Endothelial cell of umbilical vein (primary cell): ENCODE measurements at regions not wholly inside any gene's neighbourhood (a gene's known extent, or its start where the extent isn't known, plus 50 kb on each side); places are given as distances from the start of the nearest gene placed in this dataset.

Experiments used
- BruUV-seq: library from RNA; stranded (reverse); fragments of 400-500 nt; replicated peaks from 2 replicates; lab custom pipeline; 2021; lab: Mats Ljungman, UMichigan
- CTCF ChIA-PET: fragments of 300-600, 350-600 bp; sonication (Branson Sonifier 250); formaldehyde crosslinking; loops from one replicate; lab custom pipeline; 2021; ENCODE audit warnings: antibody characterized with exemption, inconsistent platforms; lab: Charles Lee
- POLR2A ChIA-PET: fragments of 300-600, 350-600 bp; sonication (Branson Sonifier 250); formaldehyde crosslinking; loops from one replicate; lab custom pipeline; 2021; ENCODE audit warnings: antibody characterized with exemption, inconsistent platforms; lab: Charles Lee
- DNase-seq: peaks from one replicate; pipeline ENCODE4 v3.0.0-alpha.2; 2011; ENCODE audit warnings: low read depth, low spot score
- FAIRE-seq: peaks from 2 replicates; lab custom pipeline; 2011; peaks lifted over from hg19 to GRCh38; lab: Jason Lieb, UNC
- H2AFZ ChIP-seq: 2 replicates; pipeline ENCODE4 v1.6.0; 2012; ENCODE audit warnings: low read depth, low read length, control low read depth, inconsistent platforms
- H3K27ac ChIP-seq: 2 replicates; pipeline ENCODE4 v1.5.1; 2011; ENCODE audit warnings: low read depth, mild to moderate bottlenecking, control low read depth, low read length, moderate library complexity; ENCODE audit not compliant: insufficient read depth
- H3K27me3 ChIP-seq, 2 experiments: 2 replicates each; pipeline versions ENCODE4 v1.6.0 to v1.6.1; 2011; ENCODE audit warnings: low read length in 2 of 2, mixed read lengths in 1 of 2; ENCODE audit not compliant: control insufficient read depth in 2 of 2, insufficient read depth in 2 of 2
- H3K36me3 ChIP-seq, 2 experiments: 2 replicates in 1 of 2; 3 replicates in 1 of 2; pipeline ENCODE4 v1.5.1; 2011; ENCODE audit warnings: low read length in 2 of 2, mild to moderate bottlenecking in 1 of 2, moderate library complexity in 1 of 2; ENCODE audit not compliant: control insufficient read depth in 2 of 2, insufficient read depth in 2 of 2; ENCODE audit errors: extremely low read depth in 1 of 2
- H3K4me1 ChIP-seq: 3 replicates; pipeline ENCODE4 v1.5.1; 2011; ENCODE audit warnings: mild to moderate bottlenecking, low read length; ENCODE audit not compliant: control insufficient read depth, insufficient read depth; ENCODE audit errors: extremely low read depth
- H3K4me2 ChIP-seq: 2 replicates; pipeline ENCODE4 v1.6.1; 2011; ENCODE audit warnings: low read length, control low read depth, mixed read lengths; ENCODE audit not compliant: insufficient read depth
- H3K4me3 ChIP-seq, 3 experiments: fragments of 200-600 bp in 1 of 3; sonication (generic), shearing (Covaris generic) in 1 of 3; replicated peaks in 1 of 3; 2 replicates each; pipeline ENCODE4 v1.5.1; 2011 to 2016; ENCODE audit warnings: control low read depth in 3 of 3, low read length in 3 of 3, mild to moderate bottlenecking in 2 of 3, inconsistent platforms in 1 of 3, low read depth in 1 of 3, moderate library complexity in 1 of 3; ENCODE audit not compliant: insufficient read depth in 1 of 3
- H3K79me2 ChIP-seq: 2 replicates; pipeline ENCODE4 v1.6.0; 2012; ENCODE audit warnings: low read length, inconsistent platforms; ENCODE audit not compliant: control insufficient read depth, insufficient read depth
- H3K9ac ChIP-seq: replicated peaks from 2 replicates; pipeline ENCODE3; 2011; ENCODE audit warnings: low read length, control low read depth; ENCODE audit not compliant: insufficient read depth; ENCODE audit errors: extremely low read depth
- H3K9me1 ChIP-seq: replicated peaks from 3 replicates; pipeline ENCODE4 v1.6.0; 2011; ENCODE audit warnings: mild to moderate bottlenecking, low read length; ENCODE audit not compliant: control insufficient read depth, insufficient read depth; ENCODE audit errors: extremely low read depth
- H3K9me3 ChIP-seq: replicated peaks from 2 replicates; pipeline ENCODE4 v1.5.1; 2012; ENCODE audit warnings: low read length, inconsistent platforms; ENCODE audit not compliant: control insufficient read depth, insufficient read depth
- H4K20me1 ChIP-seq: replicated peaks from 2 replicates; pipeline ENCODE3; 2011; ENCODE audit warnings: mild to moderate bottlenecking, low read length; ENCODE audit not compliant: control insufficient read depth, insufficient read depth; ENCODE audit errors: extremely low read depth
- CTCF ChIP-seq, 2 donors: IDR thresholded peaks; 1 replicate in 1 of 2; 2 replicates in 1 of 2; pipeline ENCODE4 v1.5.1; 2011; ENCODE audit warnings: low read length in 2 of 2, mild to moderate bottlenecking in 2 of 2, moderate library complexity in 2 of 2, control low read depth in 1 of 2, inconsistent platforms in 1 of 2, low read depth in 1 of 2; ENCODE audit not compliant: insufficient read depth in 1 of 2; ENCODE audit errors: extremely low read depth in 1 of 2
- EZH2 ChIP-seq: IDR thresholded peaks from 2 replicates; pipeline ENCODE4 v1.6.1; 2012; ENCODE audit warnings: borderline replicate concordance, low read depth, mild to moderate bottlenecking, moderate library complexity, low read length, inconsistent platforms; ENCODE audit not compliant: severe bottlenecking
- FOS ChIP-seq: IDR thresholded peaks from 2 replicates; pipeline ENCODE4 v1.6.1; 2011; ENCODE audit warnings: mild to moderate bottlenecking, low read length, moderate library complexity, borderline replicate concordance; ENCODE audit not compliant: insufficient read depth
- GATA2 ChIP-seq: IDR thresholded peaks from 2 replicates; pipeline ENCODE4 v1.7.0; 2011; ENCODE audit warnings: low read depth, mild to moderate bottlenecking, moderate library complexity, mixed read lengths, low read length; ENCODE audit not compliant: insufficient read length, insufficient read depth
- JUN ChIP-seq: IDR thresholded peaks from 2 replicates; pipeline ENCODE4 v1.6.1; 2011; ENCODE audit warnings: borderline replicate concordance, low read depth; ENCODE audit not compliant: insufficient read length, insufficient read depth
- MAX ChIP-seq: IDR thresholded peaks from 2 replicates; pipeline ENCODE4 v1.6.1; 2011; ENCODE audit not compliant: insufficient read depth, insufficient read length
- MYC ChIP-seq: IDR thresholded peaks from one replicate; pipeline ENCODE4 v1.6.1; 2011; ENCODE audit warnings: mild to moderate bottlenecking, low read depth, low read length
- POLR2A ChIP-seq: IDR thresholded peaks from 2 replicates; pipeline ENCODE4 v1.6.1; 2012; ENCODE audit warnings: low read depth, mild to moderate bottlenecking, control low read depth, low read length
- POLR2AphosphoS5 ChIP-seq: IDR thresholded peaks from 2 replicates; pipeline ENCODE4 v1.6.1; 2012; ENCODE audit warnings: low read depth, mild to moderate bottlenecking, control low read depth, low read length, moderate library complexity; ENCODE audit not compliant: insufficient read depth
- dilution Hi-C: fragments of 300-500 bp; cut with MboI; formaldehyde crosslinking; loops from one replicate; pipeline ENCODE4 v1.15.0; 2019; ENCODE audit warnings: low sequenced_read_pairs; ENCODE audit not compliant: extremely low pct_ligation_motif_present
- intact Hi-C: fragments of 100-400 bp; cut with micrococcal nuclease; formaldehyde crosslinking; loops from one replicate; pipeline ENCODE4 v1.10.0; 2022

GRCh38 chr7:116405810-116406209 lies 93.7 kb upstream of the CAV2 start:
- H4K20me1 ChIP-seq, result no peaks in the 10 kb centered on the region
- ChIA-PET POLR2A (no interaction called here), CTCF (no interaction called here)
- H3K9ac ChIP-seq, result no peak overlapping the region
- H3K4me2 ChIP-seq, result no peak overlapping the region
- H3K9me3 ChIP-seq, result no peaks in the 10 kb centered on the region
- DNase-seq (no peak), FAIRE-seq (no peak)
- no peaks in the 10 kb centered on the region for H3K27me3 ChIP-seq
- dilution Hi-C loops (no loop called here), intact Hi-C loops (no loop called here)
- no TSS peak for BruUV-seq
- H3K36me3 ChIP-seq, result no peaks in the 10 kb centered on the region
- no peak overlapping the region for H2AFZ ChIP-seq
- TF ChIP-seq JUN, result no peak
- H3K4me3 ChIP-seq, result no peak overlapping the region
- peaks cover 25% of the 10 kb centered on the region for H3K4me1 ChIP-seq
- H3K79me2 ChIP-seq, result no peaks in the 10 kb centered on the region
- H3K9me1 ChIP-seq, result no peaks in the 10 kb centered on the region
- H3K27ac ChIP-seq, result no peak overlapping the region

GRCh38 chr7:116407165-116407564 lies 92.4 kb upstream of the CAV2 start:
- H3K9ac ChIP-seq, result no peak overlapping the region
- peak overlapping the region; percentile 11 for H3K4me2 ChIP-seq
- dilution Hi-C loops, result no loop called here
- no peaks in the 10 kb centered on the region for H3K79me2 ChIP-seq
- H3K27ac ChIP-seq, result no peak overlapping the region
- ChIA-PET CTCF (interaction anchor here (0.9 to 2.6 kb wide), 2 partner anchors 10 to 53 kb away, joined by 3 to 9 read pairs; no protein-coding TSS in a partner anchor), POLR2A (no interaction called here)
- H4K20me1 ChIP-seq, result no peaks in the 10 kb centered on the region
- H2AFZ ChIP-seq, result peak overlapping the region; percentile 15
- H3K9me1 ChIP-seq, result no peaks in the 10 kb centered on the region
- H3K4me3 ChIP-seq, result no peak overlapping the region
- TF ChIP-seq JUN (no peak), MAX (no peak), POLR2A (no peak), EZH2 (no peak), GATA2 (no peak), FOS (no peak), CTCF (IDR thresholded peaks at IDR 0.05; ENCODE audit: extremely low read depth in 1 of 2, insufficient read depth in 1 of 2, low read depth in 1 of 2, low read length in 2 of 2) (no peak), MYC (no peak), POLR2AphosphoS5 (no peak)
- DNase-seq, result no peak
- no peaks in the 10 kb centered on the region for H3K27me3 ChIP-seq
- FAIRE-seq, result peak; percentile 54
- H3K4me1 ChIP-seq, result peaks cover 20% of the 10 kb centered on the region
- no peaks in the 10 kb centered on the region for H3K9me3 ChIP-seq
- no TSS peak for BruUV-seq
- intact Hi-C loops, result no loop called here
- no peaks in the 10 kb centered on the region for H3K36me3 ChIP-seq
